Transverse colon (tissue), 3 donors: ENCODE measurements at regions not wholly inside any gene's neighbourhood (a gene's known extent, or its start where the extent isn't known, plus 50 kb on each side); places are given as distances from the start of the nearest gene placed in this dataset.

ENCODE experiments used
- CTCF ChIP-seq, 5 experiments: fragments of 200-600 bp in 3 of 5; fragments of 450-650 bp in 2 of 5; sonication (generic) in 3 of 5; IDR thresholded peaks; 1 replicate in 2 of 5; 2 replicates in 3 of 5; pipeline ENCODE4 v1.5.1; 2016 to 2017; ENCODE audit warnings: antibody characterized with exemption in 5 of 5, inconsistent platforms in 3 of 5, mild to moderate bottlenecking in 2 of 5, moderate library complexity in 1 of 5
- EP300 ChIP-seq: sonication (generic); formaldehyde crosslinking; IDR thresholded peaks from one replicate; pipeline ENCODE4 v1.6.1; 2017; ENCODE audit warnings: antibody characterized with exemption, low read depth
- POLR2A ChIP-seq: fragments of 450-650 bp; IDR thresholded peaks from one replicate; pipeline ENCODE4 v1.6.1; 2016; ENCODE audit warnings: antibody characterized with exemption, mild to moderate bottlenecking, moderate library complexity

GRCh38 chr6:138631566-138631965, 132.3 kb upstream of the NHSL1 start:
- TF ChIP-seq CTCF (IDR thresholded peaks at IDR 0.05) (no peak), POLR2A (no peak), EP300 (no peak)
